ENCODE measurements at regions not wholly inside any gene's neighbourhood (a gene's known extent, or its start where the extent isn't known, plus 50 kb on each side); places are given as distances from the start of the nearest gene placed in this dataset.
A peak's percentile ranks its signal among the peaks of the same experiment; 100 is the strongest.

- DNase-seq, result no peak
Observed at GRCh38 chr6:115712291-115712961, 348.3 kb downstream of the FRK start.

- DNase-seq, result no peak
Observed at GRCh38 chr6:115708850-115709249, 351.8 kb downstream of the FRK start.

GRCh38 chr6:115706981-115707380 lies 353.7 kb downstream of the FRK start:
- no peak for DNase-seq

GRCh38 chr6:115706324-115706723 lies 354.4 kb downstream of the FRK start:
- DNase-seq, result no peak

GRCh38 chr6:115704028-115704427 lies 356.7 kb downstream of the FRK start:
- no peak for DNase-seq

DNA sequence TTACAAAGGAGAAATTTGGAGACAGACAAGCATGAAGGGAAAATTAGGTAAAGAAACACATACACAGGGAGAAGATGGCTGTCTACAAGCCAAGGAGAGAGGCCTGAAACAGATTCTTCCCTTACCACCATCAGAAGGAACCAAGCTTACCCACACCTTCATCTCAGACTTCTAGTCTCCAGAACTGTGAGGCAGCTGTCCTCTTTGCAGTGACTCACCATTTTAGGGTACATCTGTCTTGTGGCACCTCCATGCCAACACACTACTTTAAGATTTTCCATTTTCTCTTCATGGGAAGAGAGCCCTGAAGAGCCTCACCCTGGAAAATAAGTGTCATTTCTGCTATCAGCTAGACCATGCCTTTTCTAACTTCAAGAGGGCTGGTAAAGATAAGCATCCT lies 369.3 kb downstream of the FRK start:
- no peak for DNase-seq

GRCh38 chr6:115690854-115691253 lies 369.8 kb downstream of the FRK start:
- no peak for DNase-seq

- DNase-seq, result no peak
Observed at GRCh38 chr6:115681978-115682775, 378.5 kb downstream of the FRK start.

DNA sequence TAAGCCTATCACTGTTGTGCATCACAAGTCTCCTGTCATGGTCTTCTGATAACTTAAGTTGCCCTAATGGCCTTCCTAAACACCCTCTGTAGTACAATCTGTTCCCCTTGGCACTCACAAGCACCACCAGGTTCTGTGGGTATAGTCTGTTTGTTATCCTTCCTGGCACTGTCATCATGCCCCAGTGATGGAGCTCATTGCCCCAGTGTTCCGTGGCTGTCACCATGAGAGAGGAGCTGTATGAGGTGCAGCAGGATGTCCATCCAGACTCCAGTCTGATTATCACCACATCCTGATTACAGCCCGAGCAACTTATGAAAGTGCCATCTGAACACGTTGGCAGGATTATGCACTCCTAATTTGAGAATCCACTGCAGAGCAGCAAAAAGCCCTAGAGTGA lies 380.1 kb downstream of the FRK start:
- DNase-seq, result no peak

DNA sequence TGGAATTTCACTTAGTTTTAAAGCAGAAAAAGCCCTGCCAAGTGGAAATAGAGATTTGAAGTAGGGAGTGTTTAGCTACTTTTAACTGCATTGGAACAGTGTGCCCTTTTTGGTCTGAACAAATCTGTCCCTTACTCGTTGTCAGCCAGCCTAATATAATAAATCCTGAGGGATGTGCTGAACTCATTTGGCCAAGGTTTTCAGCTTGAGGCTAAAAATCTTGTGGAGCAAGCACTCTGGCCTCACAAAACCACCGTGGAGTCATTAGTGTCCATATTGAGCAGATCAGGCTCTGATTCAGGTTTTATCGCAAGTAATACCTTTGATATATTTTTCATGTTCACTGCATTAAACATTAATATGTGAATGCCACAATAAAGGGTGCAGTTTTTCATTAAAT lies 383.5 kb downstream of the FRK start:
- no peak for DNase-seq

DNA sequence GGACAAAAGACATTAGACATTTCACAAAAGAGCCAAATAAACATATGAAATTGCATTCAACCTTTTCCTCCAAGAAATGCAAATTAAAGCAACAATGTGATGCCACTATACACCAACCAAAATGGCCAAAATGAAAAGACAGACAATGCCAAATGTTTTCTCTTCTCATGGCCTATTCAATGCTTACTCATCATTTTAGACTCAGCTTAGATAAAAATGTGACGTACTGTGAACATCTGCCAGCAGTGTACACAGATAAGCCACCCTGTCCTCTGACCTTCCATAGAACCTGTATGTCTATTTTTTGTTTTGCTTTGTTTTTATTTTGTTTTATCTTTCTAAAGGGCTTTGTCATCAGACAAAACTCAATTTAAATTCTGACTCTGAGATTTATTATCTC lies 385.2 kb downstream of the FRK start:
- no peak for DNase-seq

GRCh38 chr6:115668781-115669180 lies 391.9 kb downstream of the FRK start:
- DNase-seq, result no peak

DNA sequence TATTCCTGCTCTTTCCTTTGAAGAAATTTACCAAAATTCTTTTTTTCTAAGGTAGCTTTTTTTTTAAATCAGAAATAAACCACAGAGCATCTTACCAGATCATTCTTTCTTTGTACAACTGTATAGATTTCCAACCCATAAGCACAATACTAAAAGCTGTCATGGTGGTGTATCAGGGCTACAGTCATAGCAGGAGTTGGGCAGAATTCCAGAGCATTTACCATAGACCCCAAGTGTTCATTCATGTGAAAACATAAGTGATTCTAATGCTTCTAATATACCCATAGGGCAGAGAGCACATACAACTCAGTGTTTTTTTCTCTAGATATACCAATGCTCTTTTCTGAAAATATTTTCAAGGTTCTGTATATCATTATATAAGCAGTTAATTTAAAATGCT lies 392.5 kb downstream of the FRK start:
- DNase-seq, result no peak

DNA sequence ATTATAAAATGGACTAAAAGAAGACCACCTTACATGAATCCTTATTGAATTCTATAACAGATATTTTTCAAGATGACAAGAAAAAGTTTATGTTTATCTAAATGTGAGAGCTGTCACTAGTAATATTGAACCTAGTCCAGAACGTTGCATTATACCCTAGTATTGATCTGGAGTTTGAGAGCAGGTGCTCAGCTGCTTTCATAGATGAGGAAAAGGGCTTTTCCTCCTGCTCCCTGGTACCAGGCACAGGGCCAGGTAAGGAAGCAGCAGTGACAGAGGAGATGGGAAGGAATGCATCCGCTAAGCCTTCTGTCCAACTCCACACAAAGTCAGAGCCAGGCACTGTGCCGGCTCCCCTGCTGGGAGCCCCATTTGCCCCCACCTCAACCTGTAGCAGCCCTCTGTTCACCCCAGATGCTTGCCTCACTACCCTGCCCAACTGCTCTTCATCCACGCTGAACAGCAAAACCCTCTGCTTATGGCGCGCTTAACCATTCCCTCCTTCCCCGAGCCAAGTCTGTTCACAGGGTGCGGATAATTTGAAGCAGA lies 393.1 kb downstream of the FRK start:
- no peak for DNase-seq

DNA sequence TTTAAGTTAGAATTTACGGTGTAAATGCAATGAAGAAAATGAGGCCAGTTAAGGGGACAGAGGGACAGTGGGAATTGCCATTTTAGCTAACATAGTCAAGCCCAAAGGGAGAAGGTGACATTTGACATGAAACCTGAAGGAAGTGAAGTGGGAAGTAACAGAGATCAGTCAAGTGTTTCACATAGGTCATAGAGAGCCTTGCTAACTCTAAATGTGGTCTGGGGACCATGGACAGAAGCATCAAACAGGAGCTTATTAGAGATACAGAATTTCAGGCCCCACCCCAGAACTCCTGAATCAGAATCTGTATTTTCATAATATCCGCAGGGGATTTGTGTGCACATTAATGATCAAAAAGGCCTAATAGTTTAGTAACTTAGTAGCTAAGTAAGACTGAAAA lies 393.7 kb downstream of the FRK start:
- no peak for DNase-seq

DNA sequence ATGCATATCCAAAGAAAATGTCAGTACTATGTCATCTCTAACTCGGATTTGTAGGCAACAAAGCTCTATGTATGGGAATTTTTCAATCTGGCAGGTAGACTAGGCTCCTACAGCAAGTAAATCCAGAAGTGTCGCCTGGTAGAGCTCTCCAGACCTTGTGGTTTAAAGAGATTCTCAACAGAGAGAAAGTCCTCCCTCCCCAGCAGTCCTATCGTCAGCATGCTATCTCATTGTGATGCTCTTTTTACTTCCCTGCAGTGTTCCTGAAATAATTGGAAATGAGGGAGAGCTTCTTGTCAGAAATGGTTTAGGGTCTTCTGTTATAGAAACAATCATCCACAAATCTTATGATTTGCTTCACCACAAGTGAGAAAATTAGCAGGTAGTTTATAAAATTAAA lies 395.4 kb downstream of the FRK start:
- no peak for DNase-seq

- no peak for DNase-seq
Observed at GRCh38 chr6:115663681-115664080, 397.0 kb downstream of the FRK start.

GRCh38 chr6:115643762-115644161 lies 416.9 kb downstream of the FRK start:
- peak in 1 of 2 experiments; percentile 6 for DNase-seq

GRCh38 chr6:115634887-115635286 lies 425.8 kb downstream of the FRK start:
- DNase-seq, result no peak

DNA sequence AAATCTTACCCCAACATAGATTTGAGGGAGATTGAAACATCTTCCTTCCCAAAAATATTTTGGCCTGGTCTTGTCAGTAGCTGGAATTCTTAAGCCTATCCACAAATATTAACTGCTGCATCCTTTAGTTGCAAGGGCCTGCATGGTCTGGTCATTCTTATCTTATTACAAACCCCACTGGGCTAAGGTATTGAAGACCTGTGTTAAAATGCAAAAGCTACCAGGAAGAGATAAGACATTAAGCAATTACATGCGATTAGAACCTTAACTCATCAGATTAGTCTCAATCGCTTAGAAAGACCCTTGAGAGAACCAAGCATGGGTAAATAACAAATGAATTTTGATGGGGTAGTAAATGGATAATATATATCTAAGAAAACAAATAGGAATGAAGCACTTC lies 426.6 kb downstream of the FRK start:
- no peak for DNase-seq

GRCh38 chr6:115631028-115631427 lies 429.7 kb downstream of the FRK start:
- DNase-seq, result no peak

- no peak for DNase-seq
Observed at GRCh38 chr6:115630424-115631024, 430.2 kb downstream of the FRK start.

DNA sequence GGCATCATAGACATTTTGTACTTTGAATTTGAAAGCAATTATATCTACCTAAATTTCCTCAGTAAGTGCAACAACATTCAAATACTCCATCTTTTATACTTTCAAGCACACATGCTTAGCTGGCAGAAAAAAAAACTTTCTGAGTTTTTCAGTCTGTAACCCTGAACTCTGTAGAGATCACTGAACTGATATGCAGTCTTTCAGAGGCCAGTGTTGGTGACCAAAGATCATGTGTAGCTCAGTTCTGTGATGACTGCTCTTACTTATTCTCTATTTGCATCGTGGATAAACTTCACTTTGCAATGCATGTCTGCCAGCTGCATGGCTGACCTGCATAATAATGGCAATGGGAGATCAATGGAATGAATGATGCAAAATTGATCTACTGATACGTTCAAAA lies 431.3 kb downstream of the FRK start:
- DNase-seq, result no peak

GRCh38 chr6:115618256-115618655 lies 442.4 kb downstream of the FRK start:
- no peak for DNase-seq

Data from SHP77 (cell line).